GM12892 (cell line): ENCODE measurements at regions not wholly inside any gene's neighbourhood (a gene's known extent, or its start where the extent isn't known, plus 50 kb on each side); places are given as distances from the start of the nearest gene placed in this dataset.
A peak's percentile ranks its signal among the peaks of the same experiment; 100 is the strongest.

Source experiments
- DNase-seq: peaks from one replicate; pipeline ENCODE4 v3.0.0; 2011; ENCODE audit not compliant: insufficient read length
- FAIRE-seq: peaks from 2 replicates; lab custom pipeline; 2011; peaks lifted over from hg19 to GRCh38; lab: Jason Lieb, UNC
- POLR2A ChIP-seq: IDR thresholded peaks from 2 replicates; pipeline ENCODE4 v1.6.1; 2011; ENCODE audit warnings: low read depth, low read length, control low read depth
- POLR2AphosphoS5 ChIP-seq: IDR thresholded peaks from 2 replicates; pipeline ENCODE4 v1.6.1; 2011; ENCODE audit warnings: low read depth, low read length, control low read depth
- TAF1 ChIP-seq: IDR thresholded peaks from 2 replicates; pipeline ENCODE4 v1.6.1; 2011; ENCODE audit warnings: low read depth, mild to moderate bottlenecking, control low read depth, low read length, borderline replicate concordance

- DNase-seq = no peak
- TF ChIP-seq POLR2A (no peak), TAF1 (no peak), POLR2AphosphoS5 (no peak)
- FAIRE-seq = no peak
Observed at GRCh38 chrX:2596555-2597255, 94.4 kb upstream of the CD99 start.

DNA sequence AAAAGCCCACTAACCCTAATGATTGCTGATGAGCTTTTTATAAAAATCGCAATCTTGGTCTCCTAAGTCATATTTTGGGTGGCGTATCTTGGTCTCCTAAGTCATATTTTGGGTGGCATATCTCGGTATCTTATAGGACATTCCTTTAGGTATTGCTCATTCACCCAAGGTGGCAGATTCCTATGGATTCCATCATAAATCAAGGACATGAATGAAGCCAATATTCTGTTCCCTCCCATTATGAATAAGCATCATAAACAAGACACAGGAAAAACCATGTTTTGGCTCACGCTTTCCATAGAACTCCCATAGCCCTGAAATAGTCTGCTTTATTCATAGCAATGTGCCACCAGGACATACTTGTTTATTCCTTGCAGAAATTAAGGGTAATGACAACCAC, 95.0 kb upstream of the CD99 start:
- no peak for FAIRE-seq
- DNase-seq = no peak
- TF ChIP-seq POLR2AphosphoS5 = no peak
- TF ChIP-seq POLR2A = no peak
- no peak for TF ChIP-seq TAF1

DNA sequence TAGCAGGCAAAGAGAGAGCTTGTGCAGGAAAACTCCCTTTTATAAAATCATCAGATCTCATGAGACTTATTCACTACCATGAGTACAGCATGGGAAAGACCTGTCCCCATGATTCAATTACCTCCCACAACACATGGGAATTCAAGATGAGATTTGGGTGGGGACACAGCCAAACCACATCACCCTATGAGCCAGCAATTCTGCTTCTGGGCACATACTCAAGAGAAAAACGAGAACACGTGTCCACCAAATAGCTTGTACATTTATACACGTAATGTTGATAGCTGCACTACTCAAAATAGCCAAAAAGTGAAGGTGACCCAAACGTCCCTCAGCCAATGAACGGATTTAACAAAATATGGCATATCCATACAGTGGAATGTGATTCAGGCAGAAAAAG, 94.5 kb upstream of the DHRSX start:
- no peak for TF ChIP-seq POLR2A
- no peak for TF ChIP-seq TAF1
- TF ChIP-seq POLR2AphosphoS5 = no peak
- FAIRE-seq = no peak

GRCh38 chrX:2594491-2594890, 93.7 kb upstream of the DHRSX start:
- DNase-seq (no peak), FAIRE-seq (no peak)

More for the DNA sequence above, 94.5 kb upstream of the DHRSX start:
- DNase-seq = no peak

GRCh38 chrX:2592279-2592678, 91.5 kb upstream of the DHRSX start:
- peak; percentile 44 for FAIRE-seq
- no peak for DNase-seq
- TF ChIP-seq TAF1 = no peak

More at GRCh38 chrX:2594491-2594890, 93.7 kb upstream of the DHRSX start:
- TF ChIP-seq TAF1 = no peak
- no peak for TF ChIP-seq POLR2AphosphoS5
- TF ChIP-seq POLR2A = no peak

- no peak for DNase-seq
- FAIRE-seq = no peak
- no peak for TF ChIP-seq TAF1
- TF ChIP-seq POLR2A = no peak
- no peak for TF ChIP-seq POLR2AphosphoS5
Observed at GRCh38 chrX:2589186-2590020, 88.6 kb upstream of the DHRSX start.

GRCh38 chrX:2588049-2588448, 87.3 kb upstream of the DHRSX start:
- TF ChIP-seq TAF1 (no peak), POLR2AphosphoS5 (no peak), POLR2A (no peak)
- DNase-seq (no peak), FAIRE-seq (no peak)

DNA sequence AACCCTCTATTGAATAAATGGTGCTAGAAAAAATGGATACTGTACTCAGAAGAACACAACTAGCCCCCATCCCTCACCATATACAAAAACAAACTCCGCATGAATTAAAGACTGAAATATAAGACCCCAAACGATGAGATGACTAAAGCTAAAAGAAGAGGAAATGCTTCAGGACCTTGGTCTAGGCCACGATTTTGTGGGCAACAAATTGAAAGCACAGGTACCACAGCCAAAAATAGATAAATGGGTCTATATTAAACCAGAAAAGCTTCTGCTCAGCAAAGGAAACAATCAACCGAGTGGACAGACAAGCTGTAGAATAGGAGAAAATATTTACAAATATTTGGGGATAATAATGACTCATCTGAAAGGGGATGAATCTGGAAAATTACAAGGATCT, 86.4 kb upstream of the DHRSX start:
- FAIRE-seq (no peak), DNase-seq (no peak)
- TF ChIP-seq POLR2AphosphoS5 (no peak), POLR2A (no peak), TAF1 (no peak)

- no peak for TF ChIP-seq TAF1
- no peak for TF ChIP-seq POLR2AphosphoS5
- no peak for TF ChIP-seq POLR2A
- FAIRE-seq (no peak), DNase-seq (no peak)
Observed at GRCh38 chrX:2585158-2585470, 84.3 kb upstream of the DHRSX start.

DNA sequence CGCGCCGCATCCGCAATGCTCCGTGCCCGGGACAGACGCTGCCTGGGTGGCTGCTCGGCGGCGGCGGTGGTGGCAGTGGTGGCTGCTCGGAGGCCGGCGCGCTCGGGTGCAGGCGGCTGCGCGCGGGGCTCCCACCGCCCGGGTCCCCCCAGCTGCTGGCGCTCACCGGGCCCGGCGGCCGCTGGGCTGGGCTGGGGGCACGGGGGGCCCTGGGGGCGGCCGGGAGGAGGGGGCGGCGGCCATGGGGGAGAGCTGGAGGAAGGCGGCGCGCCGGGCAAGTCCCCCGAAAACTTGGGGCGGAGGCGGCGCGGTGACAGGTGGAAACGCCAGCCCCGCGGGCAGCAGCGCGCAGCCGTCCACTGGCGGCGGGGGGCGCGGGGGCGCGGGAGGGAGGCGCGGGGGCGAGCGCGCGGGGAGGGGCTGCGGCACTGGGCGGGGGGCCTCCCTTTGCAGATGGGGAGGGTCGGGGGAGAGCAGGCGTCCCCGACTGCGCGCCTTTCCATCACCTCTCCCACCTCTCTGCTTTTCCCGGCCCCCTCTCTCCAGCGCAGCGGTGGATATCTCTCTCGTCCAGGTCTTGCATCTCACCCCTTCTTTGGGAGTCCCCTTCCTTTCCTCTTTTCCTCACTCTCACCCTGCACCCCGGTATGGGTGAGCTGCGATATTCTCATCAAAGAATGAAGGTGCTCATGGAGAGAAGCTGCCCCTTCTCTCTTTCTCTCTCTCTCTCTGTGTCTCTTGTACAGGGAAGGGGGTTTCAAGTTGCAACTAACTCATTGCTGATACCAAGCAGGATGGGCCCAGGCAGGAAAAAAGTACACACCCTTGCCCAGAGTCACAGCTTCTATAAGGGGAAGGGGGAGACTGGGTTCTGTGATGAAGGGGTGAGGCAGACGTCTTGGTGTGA, 83.7 kb upstream of the DHRSX start:
- no peak for DNase-seq
- TF ChIP-seq TAF1 = no peak
- no peak for TF ChIP-seq POLR2A
- no peak for TF ChIP-seq POLR2AphosphoS5
- no peak for FAIRE-seq
